HepG2 (cell line): ENCODE measurements at regions not wholly inside any gene's neighbourhood (a gene's known extent, or its start where the extent isn't known, plus 50 kb on each side); places are given as distances from the start of the nearest gene placed in this dataset.

ENCODE experiments used
- E2F2 ChIP-seq: sonication (generic); formaldehyde crosslinking; IDR thresholded peaks from 2 replicates; pipeline ENCODE4 v1.4.0; 2020; ENCODE audit warnings: missing genetic modification reagents, borderline replicate concordance
- ETV5 ChIP-seq: IDR thresholded peaks from 2 replicates; pipeline ENCODE4 v1.6.1; 2018; ENCODE audit warnings: missing biosample characterization, missing genetic modification reagents, inconsistent platforms, borderline replicate concordance
- KLF16 ChIP-seq, 2 experiments: sonication (generic) in 1 of 2; formaldehyde crosslinking in 1 of 2; IDR thresholded peaks; 2 replicates each; pipeline versions ENCODE4 v1.6.1 to v1.8.0; 2016 to 2023; ENCODE audit warnings: missing genetic modification reagents in 2 of 2, missing compliant biosample characterization in 1 of 2
- SALL2 ChIP-seq: sonication (generic); formaldehyde crosslinking; IDR thresholded peaks from 2 replicates; pipeline ENCODE4 v1.8.1; 2023; ENCODE audit warnings: mild to moderate bottlenecking, missing genetic modification reagents, inconsistent platforms
- SIN3A ChIP-seq: IDR thresholded peaks from 2 replicates; pipeline ENCODE4 v1.6.1; 2011; ENCODE audit warnings: low read depth, mild to moderate bottlenecking, control low read depth, low read length, borderline replicate concordance
- TAF1 ChIP-seq: sonication (generic); formaldehyde crosslinking; IDR thresholded peaks from 2 replicates; pipeline ENCODE4 v1.4.0; 2020; ENCODE audit warnings: missing genetic modification reagents
- ZBTB8A ChIP-seq: sonication (generic); formaldehyde crosslinking; IDR thresholded peaks from 2 replicates; pipeline ENCODE4 v1.4.0; 2020; ENCODE audit warnings: mild to moderate bottlenecking, low read depth, missing genetic modification reagents, borderline replicate concordance
- ZNF10 ChIP-seq: sonication (generic); formaldehyde crosslinking; IDR thresholded peaks from 2 replicates; pipeline ENCODE4 v1.4.0; 2020; ENCODE audit warnings: mild to moderate bottlenecking, low read depth, missing genetic modification reagents, borderline replicate concordance
- ZNF503 ChIP-seq: sonication (generic); formaldehyde crosslinking; IDR thresholded peaks from 2 replicates; pipeline ENCODE4 v1.4.0; 2020; ENCODE audit warnings: missing genetic modification reagents
- ZNF83 ChIP-seq: sonication (generic); formaldehyde crosslinking; IDR thresholded peaks from 2 replicates; pipeline ENCODE4 v1.4.0; 2020; ENCODE audit warnings: missing genetic modification reagents, mild to moderate bottlenecking, borderline replicate concordance

- TF ChIP-seq E2F2 (CRISPR knock-in tag) (no peak), ZNF83 (CRISPR knock-in tag) (no peak), ETV5 (CRISPR knock-in tag) (no peak), TAF1 (CRISPR knock-in tag) (no peak), ZBTB8A (CRISPR knock-in tag) (no peak), ZNF10 (CRISPR knock-in tag) (no peak), KLF16 (CRISPR knock-in tag; IDR thresholded peaks at IDR 0.05) (no peak), ZNF503 (CRISPR knock-in tag) (no peak), SIN3A (no peak), SALL2 (no peak)
Observed at GRCh38 chr2:111643759-111644158, 240.2 kb downstream of the ANAPC1 start.
